Head of caudate nucleus (tissue), 42 donors: ENCODE measurements at regions not wholly inside any gene's neighbourhood (a gene's known extent, or its start where the extent isn't known, plus 50 kb on each side); places are given as distances from the start of the nearest gene placed in this dataset.
"Not testable (repeated sequence)": the region's sequence is repeated elsewhere in the genome, so short reads cannot be mapped to it uniquely, and the experiment has no call there.

Experiments used
- DNase-seq, 42 donors: peaks; one replicate each; pipeline versions ENCODE4 v3.0.0 to v3.0.0-alpha.2; 2020 to 2021; ENCODE audit warnings: mixed read lengths in 7 of 42
- intact Hi-C: fragments of 100-400 bp; cut with DNase I; formaldehyde crosslinking; loops from one replicate; pipeline ENCODE4 v1.15.0; 2022

- DNase-seq = no peak
- intact Hi-C loops = no loop called here
These were observed 783.0 kb downstream of the TMEM121 start for GRCh38 chr14:106309423-106309822.

DNA sequence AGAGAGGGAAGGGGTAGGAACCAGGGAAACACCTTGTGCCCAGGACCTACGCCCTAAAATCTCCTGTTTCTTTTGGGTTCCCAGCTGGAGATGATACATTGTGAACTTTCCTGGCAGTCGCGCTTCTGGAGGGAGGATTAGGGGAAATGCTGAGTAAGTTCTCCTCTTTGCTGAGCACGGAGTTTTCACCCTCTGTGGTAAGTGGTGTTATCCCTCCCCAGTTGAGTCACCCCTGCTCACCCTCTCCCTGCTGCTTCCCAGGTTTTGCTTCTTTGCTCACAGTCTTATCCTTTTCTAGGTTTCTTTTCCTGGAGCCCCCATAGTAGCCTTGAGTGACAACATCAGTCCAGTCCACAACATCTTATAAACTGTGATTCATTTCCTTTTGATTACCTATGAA, 789.1 kb downstream of the TMEM121 start:
- no peak for DNase-seq
- intact Hi-C loops = no loop called here

GRCh38 chr14:106317593-106317992, 791.2 kb downstream of the TMEM121 start:
- intact Hi-C loops = no loop called here
- DNase-seq = no peak

DNA sequence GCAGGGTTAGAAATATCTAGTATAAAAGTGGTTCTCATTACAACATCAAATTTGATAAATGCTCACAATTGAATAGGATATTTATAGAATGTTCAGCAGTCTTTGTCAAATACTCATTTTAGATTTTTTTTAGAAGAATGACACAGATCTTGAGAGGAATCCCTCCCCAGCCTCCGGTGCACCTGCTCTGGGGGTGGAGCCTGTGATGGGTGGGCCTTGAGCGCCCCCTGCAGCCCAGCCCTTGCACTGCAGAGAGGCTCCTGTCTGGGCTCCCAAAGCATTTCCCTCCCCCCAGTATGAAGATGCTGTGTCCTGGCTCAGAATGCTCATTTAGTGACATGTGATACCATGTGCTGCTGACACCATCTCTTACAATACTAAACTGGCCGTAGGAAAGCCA, 792.3 kb downstream of the TMEM121 start:
- DNase-seq = peak in 3 of 42 donors; percentile 2 to 11 (median 8)
- intact Hi-C loops = no loop called here

DNA sequence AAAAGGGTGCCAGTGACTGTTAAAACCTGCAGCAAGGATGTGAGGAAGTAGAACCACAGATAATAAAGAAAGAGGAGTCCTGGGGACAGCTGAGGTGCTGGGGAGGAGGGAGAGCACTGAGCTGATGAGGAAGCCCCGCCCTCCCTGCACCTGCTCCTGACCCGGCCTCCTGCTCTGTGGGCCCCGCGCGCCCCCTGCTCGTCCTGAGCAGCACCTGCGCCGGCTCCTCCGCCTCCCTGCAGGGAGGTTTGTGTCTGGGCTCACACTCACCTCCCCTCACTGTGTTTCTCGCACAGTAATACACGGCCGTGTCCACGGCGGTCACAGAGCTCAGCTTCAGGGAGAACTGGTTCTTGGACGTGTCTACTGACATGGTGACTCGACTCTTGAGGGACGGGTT, 797.6 kb downstream of the TMEM121 start:
- not testable (repeated sequence) for DNase-seq

GRCh38 chr14:106327234-106327633, 800.9 kb downstream of the TMEM121 start:
- intact Hi-C loops = no loop called here
- DNase-seq = no peak

More for the DNA sequence above, 797.6 kb downstream of the TMEM121 start:
- intact Hi-C loops = not testable (repeated sequence)

GRCh38 chr14:106327702-106328353, 801.4 kb downstream of the TMEM121 start:
- DNase-seq, intact Hi-C loops: not testable (repeated sequence)

- intact Hi-C loops = not testable (repeated sequence)
These were observed 802.9 kb downstream of the TMEM121 start for GRCh38 chr14:106329243-106329642.

DNA sequence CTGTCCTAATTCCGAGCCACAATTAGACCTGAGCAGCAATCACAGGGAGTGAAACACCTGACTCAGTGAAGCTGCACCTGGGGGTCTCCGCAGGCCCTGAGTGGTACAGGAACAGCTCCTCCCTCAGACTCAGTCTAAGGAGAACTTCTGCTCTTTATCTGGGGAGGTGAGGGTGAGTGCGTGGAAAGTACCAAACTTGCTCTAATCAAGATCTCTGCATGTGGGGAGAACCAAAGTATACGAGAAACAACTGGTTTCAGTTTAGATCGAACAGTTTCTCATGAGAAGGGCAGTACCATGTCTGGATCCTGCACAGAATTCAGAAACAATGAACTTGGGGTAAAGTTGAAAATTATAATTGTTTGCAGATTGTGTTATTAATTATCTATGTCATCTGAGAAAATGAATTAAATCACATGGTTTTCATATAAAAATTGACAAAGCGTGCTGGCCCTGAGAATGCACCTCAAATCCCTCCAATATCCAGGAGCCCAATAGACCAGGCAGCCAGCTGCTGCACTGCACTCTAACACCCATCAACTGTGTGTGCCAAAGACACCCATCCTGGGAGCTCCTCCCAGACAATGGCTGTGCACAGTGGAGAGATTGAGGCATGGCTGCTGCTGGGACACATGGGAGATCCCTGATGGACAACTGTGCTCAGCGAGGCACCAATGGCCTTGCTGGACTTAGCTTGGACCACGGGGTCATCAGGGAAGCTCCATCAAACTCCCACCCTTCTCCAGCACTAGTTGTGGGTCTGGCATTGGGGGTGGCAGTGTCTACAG, 803.8 kb downstream of the TMEM121 start:
- intact Hi-C loops, DNase-seq: not testable (repeated sequence)

More at GRCh38 chr14:106329243-106329642, 802.9 kb downstream of the TMEM121 start:
- DNase-seq = not testable (repeated sequence)

DNA sequence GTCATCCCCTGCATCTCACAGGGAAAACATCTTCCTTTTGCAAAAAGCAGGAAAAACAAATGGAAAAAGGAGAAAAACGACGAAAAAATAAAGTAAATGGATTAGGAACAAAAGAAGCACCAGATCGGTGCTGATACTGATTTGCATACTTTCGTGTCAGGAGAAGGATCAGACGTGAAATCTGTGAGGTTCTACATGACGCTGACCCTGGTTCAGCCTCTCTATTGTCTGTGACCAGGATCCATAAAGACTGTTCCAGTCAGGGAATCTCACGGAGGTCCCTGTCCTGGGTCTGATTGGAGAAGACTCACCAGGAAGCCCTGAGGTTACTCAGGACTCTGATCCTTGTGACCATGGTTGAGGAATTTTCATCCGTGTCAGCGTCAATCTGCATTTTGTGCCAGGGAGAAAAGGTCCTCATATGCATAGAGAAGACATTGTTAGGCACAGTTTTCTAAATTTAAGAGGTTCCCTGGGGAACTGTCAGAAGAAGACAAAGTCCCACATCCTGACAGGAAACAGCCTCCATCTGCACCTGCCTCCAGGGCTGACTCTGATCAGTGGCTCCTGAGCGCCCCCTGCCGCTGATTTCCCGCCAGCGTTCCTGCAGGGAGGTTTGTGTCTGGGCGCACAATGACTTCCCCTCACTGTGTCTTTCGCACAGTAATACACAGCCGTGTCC, 808.2 kb downstream of the TMEM121 start:
- intact Hi-C loops = not testable (repeated sequence)
- DNase-seq = peak in 14 of 42 donors; percentile 15 to 72 (median 44)

- DNase-seq, intact Hi-C loops: not testable (repeated sequence)
These were observed 808.7 kb downstream of the TMEM121 start for GRCh38 chr14:106335110-106335429.

GRCh38 chr14:106338775-106339174, 812.4 kb downstream of the TMEM121 start:
- intact Hi-C loops, DNase-seq: not testable (repeated sequence)

- DNase-seq, intact Hi-C loops: not testable (repeated sequence)
These were observed 814.3 kb downstream of the TMEM121 start for GRCh38 chr14:106340658-106341057.

DNA sequence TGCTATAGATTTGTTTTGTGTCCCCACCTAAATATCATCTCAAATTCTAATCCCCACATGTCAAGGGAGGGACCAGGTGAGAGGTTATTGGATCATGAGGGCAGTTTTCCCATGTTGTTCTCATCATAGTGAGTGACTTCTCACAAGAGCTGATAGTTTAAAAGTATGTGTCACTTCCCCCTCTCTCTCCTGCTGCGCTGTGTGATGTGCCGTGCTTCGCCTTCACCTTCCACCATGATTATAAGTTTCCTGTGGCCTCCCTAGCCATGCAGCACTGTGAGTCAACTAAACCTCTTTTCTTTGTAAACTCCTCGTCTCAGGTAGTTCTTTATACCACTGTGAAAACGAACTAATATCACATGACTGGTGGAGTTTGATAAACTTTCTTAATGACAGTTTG, 814.8 kb downstream of the TMEM121 start:
- intact Hi-C loops, DNase-seq: not testable (repeated sequence)

DNA sequence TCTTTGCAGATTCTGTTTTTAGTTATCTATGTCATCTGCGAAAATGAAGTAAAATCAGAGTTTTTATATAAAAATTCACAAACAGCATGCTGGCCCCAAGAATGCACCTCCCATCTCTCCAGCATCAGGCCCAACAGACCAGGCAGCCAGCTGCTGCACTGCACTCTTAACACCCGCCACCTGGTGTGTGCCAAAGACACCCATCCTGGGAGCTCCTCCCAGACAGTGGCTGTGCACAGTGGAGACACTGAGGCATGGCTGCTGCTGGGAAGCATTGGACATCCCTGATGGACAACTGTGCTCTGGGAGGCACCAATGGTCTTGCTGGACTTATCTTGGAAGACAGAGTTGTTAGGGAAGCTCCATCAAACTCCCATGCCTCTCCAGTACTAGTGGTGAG, 817.2 kb downstream of the TMEM121 start:
- no peak for DNase-seq
- intact Hi-C loops = no loop called here

DNA sequence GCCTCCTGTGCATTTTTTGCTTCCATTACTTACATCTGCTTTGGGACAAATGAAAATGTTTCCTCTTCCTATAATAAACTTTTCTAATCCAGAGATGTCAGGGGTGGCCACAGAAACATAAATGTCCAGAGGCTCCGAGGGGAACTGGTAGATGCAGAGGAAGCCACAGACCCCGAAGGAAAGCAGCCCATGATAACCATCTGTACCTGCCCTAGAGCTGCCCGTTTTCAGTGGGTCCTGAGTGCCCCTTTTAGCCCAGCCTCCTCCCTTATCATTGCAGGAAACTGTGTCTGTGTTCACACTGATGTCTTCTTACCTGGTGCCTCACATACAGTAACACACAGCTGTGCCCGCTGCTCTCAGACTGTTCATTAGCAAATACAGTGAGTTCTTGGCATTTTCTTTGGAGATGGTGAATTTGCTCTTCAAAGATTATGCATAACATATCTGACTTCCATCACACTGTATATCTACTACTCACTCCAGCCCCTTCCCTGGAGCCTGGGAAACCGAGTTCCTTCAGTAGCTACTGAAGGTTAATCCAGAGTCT, 817.8 kb downstream of the TMEM121 start:
- intact Hi-C loops = not testable (repeated sequence)

DNA sequence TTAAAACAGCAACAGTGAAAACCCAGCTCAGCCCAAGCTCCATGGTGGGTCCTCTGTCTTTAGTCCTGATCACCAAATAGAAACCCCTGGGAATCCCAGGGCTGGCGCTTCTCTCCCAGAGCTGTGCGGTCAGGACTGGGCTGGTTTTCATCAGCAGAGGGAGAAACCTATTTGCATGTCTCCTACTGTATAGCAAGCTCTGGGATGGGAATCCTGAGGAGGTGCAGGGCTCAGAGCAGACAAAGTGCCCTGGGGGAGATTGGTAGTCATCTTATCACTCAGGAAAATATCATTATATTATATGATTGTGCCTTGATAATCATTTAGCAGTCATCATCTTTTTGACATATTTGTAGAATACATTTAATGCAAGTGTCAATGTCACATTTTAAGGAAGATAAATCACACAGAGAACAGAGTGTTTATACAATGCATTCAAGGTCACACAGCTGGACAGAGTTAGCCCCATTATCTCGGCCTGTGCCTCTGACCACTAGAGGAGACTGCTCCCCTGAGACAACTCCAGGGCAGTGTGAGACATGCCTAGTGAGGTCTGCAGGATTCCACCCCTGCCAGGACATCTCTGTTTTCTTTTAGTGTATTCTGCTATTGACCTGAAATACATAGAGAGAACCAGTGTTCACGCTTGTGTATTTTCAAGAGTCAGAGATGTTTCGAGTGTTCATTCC, 818.6 kb downstream of the TMEM121 start:
- intact Hi-C loops, DNase-seq: not testable (repeated sequence)

More for the DNA sequence above, 817.8 kb downstream of the TMEM121 start:
- DNase-seq = not testable (repeated sequence)

DNA sequence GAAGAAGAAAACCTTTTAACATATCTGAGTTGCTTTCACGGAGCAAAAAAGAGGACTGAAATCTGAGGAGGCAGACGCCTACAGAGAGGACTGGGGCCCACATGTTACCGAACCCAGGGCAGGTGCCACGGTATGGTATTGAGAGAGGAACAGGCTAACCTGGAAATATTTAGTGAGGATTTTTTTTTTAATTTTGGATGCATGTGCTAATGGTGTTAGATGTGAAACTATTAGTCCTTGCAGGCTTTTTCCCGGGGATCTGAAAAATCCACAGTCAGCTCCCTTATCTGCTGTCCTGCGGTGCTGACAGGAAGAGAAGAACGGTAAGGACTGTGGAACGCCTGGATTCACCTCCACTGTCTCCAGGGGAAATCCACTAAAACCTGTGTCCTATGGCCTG, 819.7 kb downstream of the TMEM121 start:
- intact Hi-C loops = no loop called here
- DNase-seq = no peak
